ENCODE measurements at regions not wholly inside any gene's neighbourhood (a gene's known extent, or its start where the extent isn't known, plus 50 kb on each side); places are given as distances from the start of the nearest gene placed in this dataset.
"Not testable (repeated sequence)": the region's sequence is repeated elsewhere in the genome, so short reads cannot be mapped to it uniquely, and the experiment has no call there.

DNA sequence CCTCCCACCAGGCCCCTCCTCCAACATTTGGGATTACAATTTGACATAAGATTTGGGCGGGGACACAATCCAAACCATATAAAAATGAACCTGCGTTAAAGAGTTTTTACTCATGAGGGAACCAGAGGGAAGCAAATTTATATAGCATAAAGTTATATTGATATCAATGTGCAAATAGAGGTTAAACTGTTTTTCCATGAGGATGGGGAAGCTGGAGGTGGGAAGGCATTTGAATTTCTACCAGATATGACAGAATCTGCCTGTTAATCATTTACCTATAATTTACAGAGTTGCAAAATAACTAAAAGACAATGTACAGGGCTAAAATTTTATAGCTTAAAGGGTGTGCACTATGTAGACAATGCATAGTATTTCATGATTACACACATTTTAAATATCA is 322.0 kb upstream of the FKBP1C start:
- DNase-seq = no peak

DNA sequence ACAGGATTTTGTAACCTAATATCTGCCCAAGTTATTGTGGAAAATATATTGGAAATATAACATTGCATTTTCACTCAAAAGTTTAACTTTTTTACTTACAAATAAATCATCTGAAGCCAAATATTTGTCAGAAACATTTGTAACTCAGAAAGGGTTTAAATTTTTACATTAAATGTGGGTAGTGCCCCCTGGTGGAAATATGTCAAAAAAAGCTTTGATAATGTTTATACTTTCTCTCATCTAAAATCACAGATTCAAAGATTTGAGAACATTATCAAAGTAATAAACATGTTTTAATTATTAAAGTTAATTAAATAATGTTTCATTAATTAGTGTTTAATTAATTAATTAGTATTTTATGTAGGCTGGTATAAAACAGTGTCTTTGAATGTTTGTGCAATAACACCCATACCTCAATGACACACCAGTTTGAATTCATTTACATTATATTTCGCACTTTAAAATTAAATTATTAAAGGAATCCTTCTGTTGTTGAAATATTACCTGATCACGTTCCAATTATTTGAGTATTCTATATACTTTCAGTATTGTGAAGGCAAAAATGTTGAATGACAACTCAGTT is 320.1 kb upstream of the FKBP1C start:
- peak; percentile 59 for DNase-seq

DNA sequence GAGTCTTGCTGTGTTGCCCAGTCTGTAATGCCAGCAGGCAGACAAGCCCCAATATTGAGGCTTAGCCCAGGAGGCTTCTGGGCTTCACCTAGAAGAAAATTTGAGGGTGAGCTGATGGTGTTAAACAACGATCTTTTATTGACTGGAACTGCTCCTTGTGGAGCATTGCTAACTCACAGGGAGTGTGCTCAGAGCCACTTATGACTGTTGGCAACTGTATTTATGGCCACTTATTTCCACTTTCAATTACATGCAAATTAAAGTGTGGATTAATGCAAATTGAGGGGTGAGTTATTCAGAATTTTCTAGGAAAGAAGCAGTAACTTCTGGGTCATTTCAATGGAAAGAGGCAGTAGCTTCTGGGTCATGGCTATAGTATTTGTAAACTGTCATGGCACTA is 317.2 kb upstream of the FKBP1C start:
- DNase-seq = no peak

DNA sequence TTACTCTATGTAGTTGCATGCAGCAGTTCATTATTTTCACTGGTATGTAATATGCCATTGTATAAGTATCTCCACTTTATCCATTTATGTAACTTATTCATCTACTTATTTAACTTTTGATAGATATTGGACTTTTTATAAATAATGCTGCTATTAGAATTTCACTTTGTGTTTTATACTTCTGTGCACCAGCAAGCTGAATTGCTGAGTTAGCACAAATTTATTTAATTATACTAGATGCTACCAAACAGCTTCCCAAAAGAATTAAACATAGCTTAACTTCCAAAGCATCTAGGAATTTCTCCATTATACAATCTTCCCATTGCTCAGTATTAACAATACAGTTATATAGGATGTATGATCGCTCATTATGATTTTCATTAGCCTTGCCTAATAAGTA is 308.0 kb upstream of the FKBP1C start:
- DNase-seq = no peak

DNA sequence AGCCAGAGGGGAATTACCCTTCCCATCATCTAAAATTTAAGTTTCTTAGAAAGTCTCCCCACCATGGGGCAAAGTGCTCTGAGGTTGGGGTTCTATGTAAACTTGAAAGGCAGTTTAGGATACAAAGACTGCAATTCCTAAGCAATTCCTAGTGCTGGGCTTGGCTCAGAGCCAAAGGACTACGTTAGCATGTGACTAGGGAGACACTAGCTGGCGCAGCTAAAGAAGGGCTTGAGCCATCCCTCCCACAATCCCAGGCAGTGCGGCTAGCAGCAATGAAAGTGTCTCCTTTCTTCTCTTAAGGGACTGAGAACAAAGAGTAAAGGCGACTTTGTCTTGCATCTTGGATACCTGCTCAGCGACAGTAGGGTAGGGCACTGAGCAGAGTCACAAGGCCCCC is 306.6 kb upstream of the FKBP1C start:
- no peak for DNase-seq

DNA sequence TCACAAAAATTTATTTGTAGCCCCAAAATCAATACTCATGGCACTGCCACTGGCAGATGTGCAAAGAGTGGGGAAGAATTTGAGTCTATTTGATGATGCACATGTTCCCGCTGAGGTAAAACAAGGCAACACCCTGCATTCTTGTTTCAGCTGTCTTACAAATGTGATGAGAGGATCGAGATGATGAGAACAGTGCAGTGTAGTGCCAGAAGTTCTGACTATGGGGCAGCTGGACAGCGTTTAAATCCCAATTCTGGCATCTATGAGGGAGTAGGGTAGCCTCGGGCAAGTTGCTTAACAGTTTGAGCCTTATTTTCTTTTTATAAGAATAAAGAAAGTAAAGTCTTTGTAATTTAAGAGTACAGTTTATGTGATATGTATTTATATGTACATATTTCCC is 296.7 kb upstream of the FKBP1C start:
- DNase-seq = no peak

DNA sequence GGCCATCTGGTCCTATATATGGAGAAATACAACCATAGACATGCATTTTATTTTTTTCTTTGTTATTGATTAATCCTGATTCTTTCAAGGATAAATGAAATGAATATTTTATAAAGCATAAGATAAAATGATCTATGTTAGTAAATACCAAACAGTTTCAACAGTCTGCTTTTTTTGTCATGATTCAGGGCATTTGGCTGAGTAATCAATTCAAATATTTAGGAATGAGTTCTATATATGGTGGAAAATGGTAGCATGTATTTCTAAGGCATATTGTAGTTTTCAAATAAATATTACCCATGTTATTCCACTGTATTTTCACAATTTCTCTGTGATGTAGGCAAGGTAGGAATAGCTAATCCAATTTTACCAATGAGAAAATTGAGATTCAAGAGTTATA is 287.5 kb upstream of the FKBP1C start:
- DNase-seq = no peak

DNA sequence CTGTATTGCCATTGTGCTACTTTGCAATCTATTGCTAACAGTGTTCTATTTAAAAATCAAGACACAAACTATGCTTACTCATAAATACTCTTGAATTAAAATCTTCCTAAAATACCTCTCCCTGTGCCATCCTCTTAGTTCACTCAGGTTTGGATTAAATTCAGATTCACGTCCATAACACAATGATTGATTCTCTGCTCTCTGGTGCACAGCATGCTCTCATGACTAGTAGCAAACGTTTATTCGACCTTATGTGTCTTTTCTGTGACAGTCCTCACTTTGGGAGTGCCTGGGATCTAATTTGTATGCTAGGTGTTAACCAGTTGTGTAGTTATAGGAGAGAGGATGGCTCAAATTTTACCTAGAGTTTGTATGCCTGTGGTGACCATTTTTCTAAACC is 270.4 kb upstream of the FKBP1C start:
- no peak for DNase-seq

DNA sequence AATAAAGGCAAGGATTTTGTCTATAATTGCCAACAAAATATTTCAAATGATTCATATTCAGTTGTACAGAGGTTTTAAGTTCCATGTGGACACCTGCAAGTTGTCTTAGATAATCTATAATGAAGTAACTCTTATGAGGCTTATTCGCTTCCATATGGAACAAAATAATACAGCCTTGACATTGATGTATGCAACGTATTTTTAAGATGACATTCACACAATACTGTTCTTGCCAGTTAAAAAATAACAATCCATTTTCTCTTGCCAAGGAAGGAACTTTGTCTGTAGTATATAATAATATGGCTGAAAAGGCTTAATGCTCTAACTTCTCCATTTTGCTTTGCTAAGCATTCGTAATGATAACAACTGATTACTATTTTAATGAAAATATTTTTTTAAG is 269.3 kb upstream of the FKBP1C start:
- DNase-seq = no peak

DNA sequence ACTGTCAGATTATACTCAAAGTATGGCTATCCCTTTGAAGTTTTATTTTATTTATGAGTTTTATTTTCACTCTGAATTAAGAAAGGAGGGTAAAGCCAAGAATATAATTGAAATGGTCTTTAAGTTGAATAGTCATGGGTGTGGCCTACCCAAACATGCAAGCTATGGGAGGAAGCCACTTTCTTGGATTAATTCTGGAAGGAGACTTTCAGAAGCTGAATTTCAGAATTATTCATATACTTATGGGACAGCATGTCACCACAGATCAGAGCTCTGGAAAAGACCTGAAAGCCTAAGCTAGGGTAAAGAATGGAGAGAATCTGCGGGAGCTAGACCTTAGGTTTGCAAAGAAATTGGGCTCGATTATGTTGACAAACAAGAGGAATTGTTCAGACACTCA is 242.4 kb upstream of the FKBP1C start:
- DNase-seq = no peak

DNA sequence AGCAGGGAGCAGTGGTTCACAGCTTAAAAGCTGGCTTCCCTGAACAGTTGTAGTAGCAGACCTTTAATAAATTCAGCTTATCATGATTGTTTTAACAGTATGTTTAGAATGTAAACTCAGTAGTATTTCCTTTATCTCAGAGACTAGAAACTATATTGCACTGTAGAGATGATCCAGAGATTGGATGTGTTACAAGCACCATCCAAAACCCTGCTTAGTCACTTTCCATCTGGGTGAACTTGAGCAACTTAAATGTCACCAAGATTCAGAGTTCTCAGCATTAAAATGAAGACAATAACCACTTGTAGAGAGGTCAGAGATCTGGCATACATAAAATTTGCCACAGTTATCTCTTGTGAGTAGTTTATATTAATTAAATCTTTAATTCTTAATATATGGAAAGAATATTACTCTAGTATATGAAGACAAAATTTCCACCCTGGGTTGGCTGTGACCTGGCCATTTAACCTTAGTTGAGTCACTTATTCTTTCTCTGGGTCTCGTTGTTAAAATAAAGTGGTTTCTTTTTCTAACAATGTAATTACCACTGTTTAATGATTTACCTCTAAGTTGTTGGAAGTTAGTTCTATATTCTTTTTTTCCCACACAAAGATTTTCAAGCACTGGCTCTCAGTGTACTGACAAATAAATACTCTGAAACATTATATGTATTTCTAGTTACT is 239.2 kb upstream of the FKBP1C start:
- DNase-seq = no peak

DNA sequence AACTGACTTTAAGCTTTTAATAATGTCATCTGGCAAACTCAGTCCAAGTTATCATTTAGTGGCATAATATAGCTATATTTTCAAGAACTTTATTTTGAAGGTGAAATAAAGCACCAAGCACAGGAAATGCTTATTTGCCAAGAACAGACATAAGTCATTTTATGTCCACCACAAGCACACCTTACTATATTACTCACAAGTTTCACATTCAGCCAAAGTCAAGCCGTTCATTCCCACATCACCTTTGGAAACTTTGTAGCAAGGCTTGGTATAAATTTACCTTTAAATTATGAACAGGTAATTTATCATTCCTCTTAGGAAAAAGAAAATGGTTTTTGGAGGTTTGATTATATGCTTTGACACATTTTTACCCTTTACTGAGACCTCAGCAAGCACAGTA is 236.8 kb upstream of the FKBP1C start:
- no peak for DNase-seq

DNA sequence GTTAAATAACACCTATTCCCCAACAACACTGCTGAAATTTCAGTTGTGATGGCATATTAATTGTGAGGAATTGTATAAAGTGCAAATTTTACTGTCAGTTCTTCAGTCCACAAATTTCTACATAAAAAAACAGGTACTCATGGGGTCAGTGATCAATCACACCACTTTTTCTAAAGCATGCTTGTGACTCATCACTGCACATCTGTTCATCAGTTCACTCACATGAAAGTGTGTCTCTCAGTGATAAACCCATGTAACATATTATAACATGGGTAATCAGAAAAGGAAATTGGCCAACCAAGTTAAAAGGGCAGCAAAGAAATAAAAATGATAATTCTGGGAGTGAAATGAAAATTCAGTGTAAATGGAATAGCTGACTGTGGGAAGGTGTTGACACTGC is 234.7 kb upstream of the FKBP1C start:
- DNase-seq = no peak

DNA sequence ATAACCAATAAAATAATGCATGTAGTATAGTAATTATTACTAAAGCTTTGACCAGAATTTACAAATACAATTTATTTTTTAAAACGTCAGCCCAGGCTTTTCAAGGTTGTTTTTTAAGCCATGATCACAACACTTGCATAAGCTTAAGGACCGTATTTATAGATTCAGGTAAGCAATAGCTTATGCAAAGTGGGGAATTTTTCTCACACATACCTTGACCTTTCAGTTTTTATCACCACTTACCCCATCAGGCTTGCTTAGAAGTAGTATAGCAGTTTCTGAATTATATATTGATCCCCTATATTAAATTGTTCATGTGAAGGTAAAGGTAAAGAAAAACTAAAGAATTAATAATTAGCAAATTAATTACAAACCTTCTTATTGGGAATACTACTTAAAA is 232.3 kb upstream of the FKBP1C start:
- no peak for DNase-seq

DNA sequence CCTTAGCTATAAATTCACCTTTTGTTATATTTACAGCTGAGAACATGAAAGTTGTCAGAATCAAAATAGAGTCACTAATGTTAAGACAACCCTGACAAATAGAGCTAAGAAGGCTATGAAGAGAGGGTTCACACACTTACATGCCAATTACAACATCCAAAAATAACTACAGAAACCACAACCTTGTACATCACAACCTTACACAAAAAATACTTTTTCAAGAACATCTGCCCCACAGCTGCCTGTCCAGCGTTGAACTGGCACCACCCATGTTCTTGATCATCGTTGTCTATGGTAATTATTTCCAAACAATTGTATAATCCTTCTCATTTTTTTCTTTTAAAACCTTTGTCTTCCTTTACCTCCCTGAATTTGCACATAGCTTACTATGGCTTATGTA is 231.2 kb upstream of the FKBP1C start:
- DNase-seq = no peak

DNA sequence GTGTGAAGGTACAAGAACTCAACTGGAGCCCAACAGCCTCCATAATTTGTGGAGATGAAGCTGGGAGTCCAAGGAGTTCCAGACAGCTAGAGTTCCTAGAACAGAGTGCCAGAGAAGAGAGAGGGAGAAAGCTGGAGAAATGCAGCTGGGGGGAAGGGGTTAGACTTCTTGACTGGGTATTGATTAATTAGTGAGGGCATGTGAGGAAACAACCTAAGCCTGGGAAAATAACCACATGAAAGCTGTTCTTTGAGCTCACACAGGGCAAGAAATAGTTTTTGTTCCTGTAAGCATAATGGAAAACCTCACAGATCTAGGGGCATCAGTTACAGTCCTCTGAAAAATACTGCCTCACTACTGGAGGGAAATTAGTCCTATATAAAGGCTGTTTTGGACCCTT is 230.5 kb upstream of the FKBP1C start:
- no peak for DNase-seq

DNA sequence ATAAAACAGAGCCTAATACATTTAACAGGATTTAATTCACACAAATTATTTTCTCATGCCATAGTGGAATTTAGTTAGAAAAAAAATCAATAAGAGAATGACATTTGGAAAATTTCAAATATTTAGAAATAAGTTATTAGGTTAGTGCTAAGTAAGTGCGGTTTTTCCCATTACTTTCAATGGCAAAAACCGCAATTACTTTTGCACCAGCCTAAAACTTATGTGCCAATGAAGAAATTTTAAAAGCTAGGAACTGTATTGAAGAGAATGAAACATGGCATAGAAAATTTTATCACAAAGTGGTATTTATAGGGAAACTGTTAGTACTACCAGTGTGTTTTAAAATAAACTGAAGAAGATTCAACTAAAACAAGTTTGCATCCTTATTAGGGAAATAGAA is 228.3 kb upstream of the FKBP1C start:
- DNase-seq = no peak

DNA sequence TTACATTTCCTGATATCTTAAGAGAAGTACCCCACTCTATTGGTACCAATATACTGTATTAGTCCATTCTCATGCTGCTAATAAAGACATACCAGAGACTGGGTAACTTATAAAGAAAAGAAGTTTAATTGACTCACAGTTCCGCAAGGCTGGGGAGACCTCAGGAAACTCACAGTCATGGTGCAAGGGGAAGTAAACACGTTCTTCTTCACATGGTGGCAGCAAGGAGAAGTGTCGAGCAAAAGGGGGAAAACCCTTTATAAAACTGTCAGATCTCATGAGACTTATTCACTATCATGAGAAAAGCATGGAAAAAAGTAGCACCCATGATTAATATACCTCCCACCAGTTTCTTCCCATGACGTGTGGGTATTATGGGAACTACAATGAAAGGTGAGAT is 219.6 kb upstream of the FKBP1C start:
- DNase-seq = not testable (repeated sequence)

DNA sequence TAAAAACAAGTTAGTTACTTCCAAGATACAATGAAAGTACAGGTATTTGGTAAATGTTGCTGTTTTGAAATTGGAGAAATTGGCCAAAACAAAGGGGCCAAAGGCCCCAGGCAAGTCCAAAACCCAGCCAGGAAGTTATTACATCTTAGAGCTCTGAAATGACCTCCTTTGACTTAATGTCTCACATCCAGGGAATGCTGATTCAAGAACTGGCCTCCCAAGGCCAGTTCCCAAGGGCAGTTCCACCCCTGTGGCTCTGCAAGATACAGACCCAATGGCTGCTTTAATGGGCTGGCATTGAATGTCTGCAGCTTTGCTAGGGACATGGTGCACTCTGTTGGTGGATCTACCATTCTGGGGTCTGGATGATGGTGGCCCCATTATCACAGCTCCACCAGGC is 217.3 kb upstream of the FKBP1C start:
- no peak for DNase-seq

DNA sequence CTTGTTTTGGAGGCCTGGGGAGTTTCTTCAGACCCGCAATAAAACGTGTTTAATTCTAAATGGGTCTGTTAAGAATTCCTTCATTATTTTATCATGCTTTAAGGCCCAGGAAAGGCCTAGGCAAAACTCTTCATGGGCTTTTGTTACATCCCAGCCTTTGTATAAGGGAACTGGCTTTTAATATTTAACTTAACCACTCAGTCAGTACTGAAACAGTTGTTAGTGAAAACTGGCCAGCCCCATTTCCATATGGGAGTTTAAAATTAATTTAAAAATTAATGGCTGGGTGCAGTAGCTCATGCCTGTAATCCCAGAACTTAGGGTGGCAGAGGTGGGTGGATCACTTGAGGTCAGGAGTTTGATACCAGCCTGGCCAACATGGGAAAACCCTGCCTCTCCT is 213.2 kb upstream of the FKBP1C start:
- DNase-seq = no peak

DNA sequence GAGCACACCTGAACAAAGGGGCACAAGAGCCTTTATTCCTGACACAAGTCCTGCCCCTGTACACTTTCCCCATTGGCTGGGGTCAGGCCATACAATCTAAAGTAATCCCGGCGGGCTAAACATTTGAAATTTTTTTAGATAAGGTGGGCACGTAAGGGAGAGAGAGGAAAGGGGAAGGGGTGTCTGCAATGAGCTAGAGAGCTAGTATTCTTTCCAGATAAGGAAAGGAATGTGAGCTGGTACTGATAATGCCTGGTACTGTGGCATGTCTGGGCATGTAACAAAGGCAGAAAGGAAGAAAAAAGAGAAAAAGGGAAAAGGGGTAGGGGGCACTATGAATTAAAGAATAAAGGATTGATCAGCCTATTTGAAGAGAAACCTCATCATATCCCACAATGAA is 212.0 kb upstream of the FKBP1C start:
- not testable (repeated sequence) for DNase-seq

DNA sequence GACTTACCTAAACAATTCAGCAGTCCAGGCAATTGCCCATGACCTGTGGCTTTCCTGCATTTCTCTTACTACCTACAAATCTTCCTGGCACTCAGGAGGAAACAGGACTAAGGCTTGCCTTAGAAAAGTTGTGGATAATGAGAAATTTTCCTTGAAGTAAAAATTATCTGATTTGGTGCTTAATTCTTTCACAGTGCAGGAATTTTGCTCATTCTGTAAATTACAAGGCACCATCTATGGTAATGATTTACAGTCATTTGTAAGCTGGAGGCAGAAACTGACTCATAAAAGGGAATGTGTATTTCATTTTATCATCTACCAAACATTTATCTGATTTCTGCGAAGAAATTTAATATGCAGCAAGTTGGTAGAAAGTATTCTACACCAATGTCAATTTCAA is 211.5 kb upstream of the FKBP1C start:
- no peak for DNase-seq

DNA sequence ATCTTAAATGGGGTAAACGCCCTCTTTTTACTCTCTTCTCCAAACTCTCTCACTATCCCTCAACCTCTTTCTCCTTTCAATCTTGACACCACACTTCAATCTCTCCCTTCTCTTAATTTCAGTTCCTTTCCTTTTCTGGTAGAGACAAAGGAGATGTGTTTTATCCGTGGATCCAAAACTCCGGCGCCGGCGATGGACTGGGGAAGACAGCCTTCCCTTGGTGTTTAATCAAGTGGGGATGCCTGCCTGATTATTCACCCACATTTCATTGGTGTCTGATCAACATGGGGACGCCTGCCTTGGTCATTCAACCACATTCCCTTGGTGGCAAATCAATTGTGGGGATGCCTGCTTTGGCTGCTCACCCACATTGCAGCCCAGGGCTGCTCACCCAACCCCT is 205.3 kb upstream of the FKBP1C start:
- not testable (repeated sequence) for DNase-seq

DNA sequence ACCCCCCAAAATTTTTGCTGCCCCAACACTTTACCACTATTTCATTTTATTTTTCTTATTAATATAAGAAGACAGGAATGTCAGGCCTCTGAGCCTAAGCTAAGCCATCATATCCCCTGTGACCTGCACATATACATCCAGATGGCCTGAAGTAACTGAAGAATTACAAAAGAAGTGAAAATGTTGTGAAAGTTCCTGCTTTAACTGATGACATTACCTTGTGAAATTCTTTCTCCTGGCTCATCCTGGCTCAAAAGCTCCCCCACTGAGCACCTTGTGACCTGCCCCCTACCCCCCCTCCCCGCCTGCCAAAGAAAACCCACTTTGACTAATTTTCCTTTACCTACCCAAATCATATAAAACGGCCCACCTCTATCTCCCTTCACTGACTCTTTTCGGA is 200.3 kb upstream of the FKBP1C start:
- DNase-seq = not testable (repeated sequence)

DNA sequence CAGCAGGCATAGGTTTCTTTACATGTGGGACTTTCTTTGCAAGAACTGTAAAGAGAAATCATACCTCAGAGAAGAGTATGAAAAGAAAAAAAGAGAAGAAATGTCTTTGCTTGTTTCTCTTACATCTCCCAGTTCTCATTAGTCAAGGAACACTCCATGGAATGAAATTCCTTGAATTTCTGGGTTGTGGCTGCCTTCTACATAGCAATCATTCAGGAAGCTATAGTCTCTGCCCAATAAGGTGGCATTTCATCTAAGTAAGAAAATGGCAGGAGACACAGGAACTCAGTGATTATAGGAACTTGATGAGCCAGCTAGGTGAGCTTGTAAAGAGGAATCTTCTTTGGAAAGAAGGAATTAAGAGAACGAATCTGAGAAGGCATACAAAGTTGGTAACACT is 197.0 kb upstream of the FKBP1C start:
- no peak for DNase-seq
